ENCODE measurements at regions not wholly inside any gene's neighbourhood (a gene's known extent, or its start where the extent isn't known, plus 50 kb on each side); places are given as distances from the start of the nearest gene placed in this dataset.
"Not testable (repeated sequence)": the region's sequence is repeated elsewhere in the genome, so short reads cannot be mapped to it uniquely, and the experiment has no call there.

- peak; percentile 78 for DNase-seq (ENCODE audit: low read depth)
Observed at GRCh38 chr2:37570773-37571586, 100.5 kb downstream of the CDC42EP3 start.

- no peak for DNase-seq (ENCODE audit: low read depth)
Observed at GRCh38 chr2:37571587-37572136, 99.8 kb downstream of the CDC42EP3 start.

GRCh38 chr2:37573451-37574388 is 97.7 kb downstream of the CDC42EP3 start:
- DNase-seq (ENCODE audit: low read depth) = no peak

DNA sequence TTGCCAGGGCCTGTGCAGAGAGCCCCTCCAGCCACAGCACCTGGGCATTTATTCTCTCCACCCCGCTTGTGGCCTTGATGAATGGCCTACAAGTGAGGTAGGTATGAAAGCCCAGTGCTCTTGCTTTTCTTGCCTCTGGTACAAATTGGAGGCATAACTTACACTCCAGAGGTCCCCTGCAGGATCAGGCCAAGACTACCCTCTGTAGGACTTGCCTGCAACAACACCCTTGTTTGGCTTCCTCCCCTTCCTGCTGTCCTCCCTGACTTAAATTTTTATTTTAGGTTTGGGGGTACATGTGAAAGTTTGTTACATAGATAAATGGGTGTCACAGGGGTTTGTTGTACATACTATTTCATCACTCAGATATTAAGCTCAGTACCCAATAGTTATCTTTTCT is 95.7 kb downstream of the CDC42EP3 start:
- DNase-seq (ENCODE audit: low read depth) = no peak

DNA sequence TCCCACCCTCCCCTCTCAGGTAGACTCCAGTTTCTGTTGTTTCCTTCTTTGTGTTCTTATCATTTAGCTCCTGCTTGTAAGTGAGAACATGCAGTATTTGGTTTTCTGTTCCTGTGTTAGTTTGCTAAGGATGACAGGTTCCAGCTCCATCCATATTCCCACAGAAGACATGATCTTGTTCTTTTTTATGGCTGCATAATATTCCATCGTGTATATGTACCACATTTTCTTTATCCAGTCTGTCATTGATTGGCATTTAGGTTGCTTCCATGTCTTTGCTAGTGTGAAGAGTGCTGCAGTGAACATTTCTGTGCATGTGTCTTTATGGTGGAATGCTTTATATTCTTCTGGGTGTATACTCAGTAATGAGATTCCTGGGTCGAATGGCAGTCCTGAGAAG is 95.2 kb downstream of the CDC42EP3 start:
- DNase-seq (ENCODE audit: low read depth) = not testable (repeated sequence)

DNA sequence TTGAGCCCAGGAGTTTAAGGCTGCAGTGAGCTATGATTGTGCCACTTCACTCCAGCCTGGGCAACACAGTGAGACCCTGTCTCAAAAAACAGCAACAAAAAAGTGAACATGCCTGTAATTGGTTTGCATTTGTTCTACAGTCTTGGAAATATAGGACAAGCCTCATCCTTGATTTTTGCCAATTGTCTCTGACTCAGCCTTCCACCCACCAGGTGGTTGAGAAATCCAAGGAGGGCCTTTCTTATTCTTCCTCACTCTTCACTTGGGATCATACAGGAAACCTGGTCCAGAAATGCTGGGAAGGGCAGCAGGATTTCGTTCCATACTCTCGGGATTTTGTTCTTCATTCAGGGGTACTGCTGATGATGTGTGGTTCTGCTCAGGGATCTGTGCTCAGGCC is 94.6 kb downstream of the CDC42EP3 start:
- no peak for DNase-seq (ENCODE audit: low read depth)

- DNase-seq (ENCODE audit: low read depth) = no peak
Observed at GRCh38 chr2:37579192-37579713, 92.2 kb downstream of the CDC42EP3 start.

GRCh38 chr2:37579949-37580348 is 91.5 kb downstream of the CDC42EP3 start:
- DNase-seq (ENCODE audit: low read depth) = not testable (repeated sequence)

GRCh38 chr2:37581433-37581832 is 90.0 kb downstream of the CDC42EP3 start:
- no peak for DNase-seq (ENCODE audit: low read depth)

DNA sequence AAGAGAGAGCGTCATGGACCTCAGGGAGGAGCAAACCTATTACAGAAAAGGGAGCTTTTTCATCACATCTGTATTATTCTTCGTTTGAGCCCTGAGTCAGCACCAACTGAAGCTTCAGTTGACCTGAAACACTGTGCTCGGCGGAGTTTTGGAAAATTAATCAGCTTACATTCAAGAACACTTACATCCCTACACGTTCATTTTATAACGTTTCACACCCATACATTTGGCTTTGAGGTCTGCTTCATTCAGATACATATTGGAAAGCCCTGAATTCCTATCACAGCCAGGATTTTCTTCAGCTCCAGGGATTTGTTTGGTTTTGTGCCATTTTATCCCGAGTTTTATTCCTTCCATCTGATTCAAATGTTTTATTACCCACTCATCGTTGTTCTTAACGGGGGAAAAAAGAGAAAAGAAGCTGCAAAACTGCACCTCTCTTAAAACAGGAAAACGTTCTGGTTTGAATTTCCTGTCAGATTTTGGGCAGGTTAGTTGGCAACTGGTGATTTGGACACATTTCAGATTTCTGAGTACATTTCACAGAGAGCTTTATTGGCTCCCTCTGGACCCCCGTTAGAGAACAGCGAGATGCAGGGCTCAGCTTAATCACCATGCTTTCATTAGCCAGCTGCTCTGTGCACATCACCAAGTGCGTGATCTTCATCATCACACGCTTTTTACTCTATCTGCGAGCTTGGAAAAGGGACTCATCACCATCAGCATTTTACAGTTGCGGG is 88.8 kb downstream of the CDC42EP3 start:
- DNase-seq (ENCODE audit: low read depth) = no peak

GRCh38 chr2:37583402-37583801 is 88.0 kb downstream of the CDC42EP3 start:
- no peak for DNase-seq (ENCODE audit: low read depth)

GRCh38 chr2:37583867-37584266 is 87.6 kb downstream of the CDC42EP3 start:
- DNase-seq (ENCODE audit: low read depth) = no peak

DNA sequence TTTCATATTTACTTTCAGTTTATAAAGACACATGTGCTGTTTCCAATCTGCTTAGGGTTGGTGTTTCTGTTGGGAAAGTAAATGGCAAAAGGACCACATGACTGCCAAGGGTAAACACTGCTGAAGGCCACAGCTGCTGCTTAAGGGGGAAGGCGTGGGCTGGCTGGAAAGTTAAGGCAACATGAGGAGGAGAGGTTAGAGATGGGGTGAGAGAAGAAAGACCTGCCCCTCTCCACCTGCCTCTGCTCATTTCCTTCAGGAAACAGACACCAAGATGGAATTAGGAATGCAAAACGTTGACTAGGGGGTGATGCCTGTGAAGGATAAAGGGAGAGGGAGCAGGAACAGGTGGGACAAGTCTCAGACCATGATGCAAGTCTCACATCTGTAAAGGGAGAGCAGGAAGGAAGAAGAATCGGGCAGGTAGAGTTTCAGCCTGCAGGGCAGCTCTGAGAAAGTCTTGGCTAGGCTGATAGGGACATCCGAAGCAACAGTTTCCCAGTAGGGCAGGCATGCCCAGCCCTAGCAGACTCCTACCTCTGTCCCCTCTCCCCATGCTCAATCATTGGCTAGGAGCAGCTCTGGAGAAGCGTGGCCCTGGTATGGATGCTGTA is 86.0 kb downstream of the CDC42EP3 start:
- DNase-seq (ENCODE audit: low read depth) = no peak

DNA sequence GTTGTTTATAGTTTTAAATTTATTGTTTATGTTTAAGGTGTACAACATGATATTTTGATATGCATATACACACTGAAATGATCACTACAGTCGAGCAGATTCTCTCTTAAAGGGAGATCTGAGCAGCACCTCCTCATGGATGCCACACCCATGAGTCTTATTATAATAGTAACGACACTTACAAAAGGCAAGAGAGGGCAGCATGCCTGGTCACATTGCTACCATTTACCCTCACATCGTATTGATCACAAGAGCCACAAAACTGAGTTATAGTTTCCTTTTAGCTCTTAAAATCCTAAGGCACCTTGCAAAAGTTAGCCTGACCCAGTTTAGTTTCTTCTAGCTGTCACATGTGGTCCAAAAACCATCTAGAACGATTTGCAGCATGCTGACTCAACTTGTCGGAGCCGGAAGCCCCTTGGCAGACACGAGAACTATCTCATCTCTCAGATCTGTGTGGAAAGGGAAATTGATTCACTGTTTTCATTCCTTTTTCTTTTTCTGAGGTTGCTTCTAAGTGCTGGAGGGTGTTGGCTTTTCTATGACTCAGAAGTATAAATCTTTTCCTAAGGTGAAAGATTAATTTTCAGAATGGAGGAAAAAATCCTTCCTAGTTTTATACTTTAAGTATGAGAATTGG is 85.3 kb downstream of the CDC42EP3 start:
- DNase-seq (ENCODE audit: low read depth) = peak; percentile 93

GRCh38 chr2:37586663-37587317 is 84.7 kb downstream of the CDC42EP3 start:
- DNase-seq (ENCODE audit: low read depth) = no peak

- no peak for DNase-seq (ENCODE audit: low read depth)
Observed at GRCh38 chr2:37587817-37588216, 83.6 kb downstream of the CDC42EP3 start.

- no peak for DNase-seq (ENCODE audit: low read depth)
Observed at GRCh38 chr2:37588316-37588777, 83.1 kb downstream of the CDC42EP3 start.

- DNase-seq (ENCODE audit: low read depth) = no peak
Observed at GRCh38 chr2:37589298-37589697, 82.1 kb downstream of the CDC42EP3 start.

DNA sequence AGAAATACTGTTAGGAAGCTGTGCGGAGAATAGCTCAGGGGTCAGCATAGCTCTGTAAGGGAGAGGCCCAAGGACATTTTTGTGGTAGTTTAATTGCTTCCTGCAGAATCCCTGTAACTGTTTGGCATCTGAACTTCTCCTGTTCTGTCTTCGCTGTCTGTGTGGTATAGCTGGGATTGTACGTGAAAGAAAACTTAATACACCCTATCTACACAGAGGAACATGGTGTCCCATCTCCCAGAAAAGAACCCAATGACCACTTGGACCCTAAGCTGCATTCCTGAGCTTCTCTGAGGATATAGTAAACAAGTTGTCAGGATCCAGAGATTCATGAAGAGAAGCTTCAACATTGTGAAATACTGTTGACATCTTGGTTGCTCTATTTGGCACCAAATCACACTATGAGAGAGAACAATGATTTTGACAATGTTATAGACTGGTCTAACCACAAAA is 81.3 kb downstream of the CDC42EP3 start:
- peak; percentile 94 for DNase-seq (ENCODE audit: low read depth)
